WTC11 (cell line): ENCODE measurements at regions not wholly inside any gene's neighbourhood (a gene's known extent, or its start where the extent isn't known, plus 50 kb on each side); places are given as distances from the start of the nearest gene placed in this dataset.

ENCODE experiments used
- ATAC-seq: fragments of 200-7000 bp; cut with Tn5 transposase; 2 replicates; pipeline ENCODE4 v1.10.0; 2021; ENCODE audit warnings: mild to moderate bottlenecking, moderate library complexity
- CTCF ChIA-PET: fragments of 300-600 bp; sonication (Branson Sonifier 250); formaldehyde crosslinking; loops from one replicate; lab custom pipeline; 2021; ENCODE audit warnings: antibody characterized with exemption; lab: Charles Lee
- POLR2A ChIA-PET: fragments of 350-600 bp; sonication (Branson Sonifier 250); formaldehyde crosslinking; loops from one replicate; lab custom pipeline; 2021; ENCODE audit warnings: antibody characterized with exemption; lab: Charles Lee
- DNase-seq: peaks from one replicate; pipeline ENCODE4 v3.0.0; 2021; ENCODE audit warnings: low spot score
- H3K27ac Mint-ChIP-seq: 2 replicates; pipeline ENCODE4 v1.8.0; 2021; ENCODE audit warnings: mixed read lengths
- H3K27me3 Mint-ChIP-seq: 2 replicates; pipeline ENCODE4 v1.8.0; 2021; ENCODE audit warnings: low read depth, mild to moderate bottlenecking, moderate library complexity, mixed read lengths
- H3K36me3 Mint-ChIP-seq: 2 replicates; pipeline ENCODE4 v1.8.0; 2021; ENCODE audit warnings: mixed read lengths
- H3K4me1 Mint-ChIP-seq: 2 replicates; pipeline ENCODE4 v1.8.0; 2022; ENCODE audit warnings: mixed read lengths
- H3K4me3 Mint-ChIP-seq: 2 replicates; pipeline ENCODE4 v1.8.0; 2021; ENCODE audit warnings: mild to moderate bottlenecking, moderate library complexity, mixed read lengths
- H3K9me3 Mint-ChIP-seq: 2 replicates; pipeline ENCODE4 v1.8.0; 2021; ENCODE audit warnings: mixed read lengths
- AR ChIP-seq: fragments of 250-450 bp; sonication (Bioruptor Pico); IDR thresholded peaks from 2 replicates; pipeline ENCODE4 v1.9.0; 2021; ENCODE audit warnings: mild to moderate bottlenecking
- ATF1 ChIP-seq: sonication (generic); formaldehyde crosslinking; IDR thresholded peaks from 2 replicates; pipeline ENCODE4 v1.8.1; 2023; ENCODE audit warnings: mild to moderate bottlenecking, moderate library complexity, missing genetic modification reagents
- CREM ChIP-seq: sonication (generic); formaldehyde crosslinking; IDR thresholded peaks from 2 replicates; pipeline ENCODE4 v1.8.1; 2022; ENCODE audit warnings: mild to moderate bottlenecking, missing genetic modification reagents, moderate library complexity
- E2F1 ChIP-seq: sonication (generic); formaldehyde crosslinking; IDR thresholded peaks from 2 replicates; pipeline ENCODE4 v1.8.0; 2022; ENCODE audit warnings: mild to moderate bottlenecking, missing genetic modification reagents
- ESRRA ChIP-seq: sonication (generic); formaldehyde crosslinking; IDR thresholded peaks from 2 replicates; pipeline ENCODE4 v1.8.1; 2022; ENCODE audit warnings: mild to moderate bottlenecking, missing genetic modification reagents, borderline replicate concordance
- FOXJ3 ChIP-seq: sonication (generic); formaldehyde crosslinking; IDR thresholded peaks from 2 replicates; pipeline ENCODE4 v1.9.0; 2021; ENCODE audit warnings: missing genetic modification reagents, mild to moderate bottlenecking, borderline replicate concordance
- FOXP1 ChIP-seq: sonication (generic); formaldehyde crosslinking; IDR thresholded peaks from 2 replicates; pipeline ENCODE4 v1.8.0; 2022; ENCODE audit warnings: missing genetic modification reagents, mild to moderate bottlenecking, moderate library complexity, borderline replicate concordance
- GABPB1 ChIP-seq: sonication (generic); formaldehyde crosslinking; IDR thresholded peaks from 2 replicates; pipeline ENCODE4 v1.8.1; 2023; ENCODE audit warnings: mild to moderate bottlenecking, missing genetic modification reagents
- GTF2I ChIP-seq: fragments of 250-450 bp; sonication (Bioruptor Pico); conservative IDR thresholded peaks from 2 replicates; pipeline ENCODE4 v1.4.0; 2021; ENCODE audit warnings: mild to moderate bottlenecking
- HMGA2 ChIP-seq: fragments of 250-450 bp; sonication (Bioruptor Pico); IDR thresholded peaks from 2 replicates; pipeline ENCODE4 v1.4.0; 2021; ENCODE audit warnings: mild to moderate bottlenecking, moderate library complexity
- MXD4 ChIP-seq: fragments of 250-450 bp; sonication (Bioruptor Pico); IDR thresholded peaks from 2 replicates; pipeline ENCODE4 v1.8.0; 2021; ENCODE audit warnings: mild to moderate bottlenecking, moderate library complexity, borderline replicate concordance
- NFATC4 ChIP-seq: fragments of 250-450 bp; sonication (Bioruptor Pico); IDR thresholded peaks from 2 replicates; pipeline ENCODE4 v1.9.0; 2021; ENCODE audit warnings: mild to moderate bottlenecking
- NFYB ChIP-seq: sonication (generic); formaldehyde crosslinking; conservative IDR thresholded peaks from 2 replicates; pipeline ENCODE4 v1.8.0; 2022; ENCODE audit warnings: low read depth, missing genetic modification reagents
- NR3C1 ChIP-seq: sonication (generic); formaldehyde crosslinking; conservative IDR thresholded peaks from 2 replicates; pipeline ENCODE4 v1.8.1; 2023; ENCODE audit warnings: low read depth, mild to moderate bottlenecking, missing genetic modification reagents
- PRRX2 ChIP-seq: fragments of 250-450 bp; sonication (Bioruptor Pico); IDR thresholded peaks from 2 replicates; pipeline ENCODE4 v1.8.0; 2021; ENCODE audit warnings: mild to moderate bottlenecking
- SOX15 ChIP-seq: fragments of 250-450 bp; sonication (Bioruptor Pico); IDR thresholded peaks from 2 replicates; pipeline ENCODE4 v1.9.0; 2021; ENCODE audit warnings: mild to moderate bottlenecking
- STAT6 ChIP-seq: sonication (generic); formaldehyde crosslinking; conservative IDR thresholded peaks from 2 replicates; pipeline ENCODE4 v1.8.1; 2023; ENCODE audit warnings: mild to moderate bottlenecking, low read depth, missing genetic modification reagents, moderate library complexity
- TEAD4 ChIP-seq: sonication (generic); formaldehyde crosslinking; IDR thresholded peaks from 2 replicates; pipeline ENCODE4 v1.8.0; 2022; ENCODE audit warnings: mild to moderate bottlenecking, missing genetic modification reagents
- ZNF138 ChIP-seq: sonication (generic); formaldehyde crosslinking; conservative IDR thresholded peaks from 2 replicates; pipeline ENCODE4 v1.8.1; 2022; ENCODE audit warnings: mild to moderate bottlenecking, moderate library complexity, missing genetic modification reagents
- ZNF232 ChIP-seq: sonication (generic); formaldehyde crosslinking; IDR thresholded peaks from 2 replicates; pipeline ENCODE4 v1.8.0; 2022; ENCODE audit warnings: mild to moderate bottlenecking, missing genetic modification reagents
- ZNF263 ChIP-seq: sonication (generic); formaldehyde crosslinking; IDR thresholded peaks from 2 replicates; pipeline ENCODE4 v1.8.1; 2022; ENCODE audit warnings: low read depth, mild to moderate bottlenecking, moderate library complexity, missing genetic modification reagents
- ZNF416 ChIP-seq: fragments of 250-450 bp; sonication (Bioruptor Pico); IDR thresholded peaks from 2 replicates; pipeline ENCODE4 v1.9.0; 2021; ENCODE audit warnings: mild to moderate bottlenecking, inconsistent platforms
- ZNF512 ChIP-seq: sonication (generic); formaldehyde crosslinking; IDR thresholded peaks from 2 replicates; pipeline ENCODE4 v1.8.1; 2022; ENCODE audit warnings: missing genetic modification reagents, borderline replicate concordance
- ZNF671 ChIP-seq: fragments of 250-450 bp; sonication (Bioruptor Pico); IDR thresholded peaks from 2 replicates; pipeline ENCODE4 v1.8.0; 2021; ENCODE audit warnings: mild to moderate bottlenecking
- TF ChIP-seq, protein P1 (sequence below): sonication (generic); formaldehyde crosslinking; IDR thresholded peaks from 2 replicates; pipeline ENCODE4 v1.8.1; 2022; ENCODE audit warnings: low read depth, mild to moderate bottlenecking, moderate library complexity, missing genetic modification reagents, borderline replicate concordance
- TF ChIP-seq, protein P2 (sequence below): sonication (generic); formaldehyde crosslinking; conservative IDR thresholded peaks from 2 replicates; pipeline ENCODE4 v1.8.1; 2022; ENCODE audit warnings: mild to moderate bottlenecking, missing genetic modification reagents

GRCh38 chr4:156556336-156556735 is 415.3 kb downstream of the PDGFC start:
- Mint-ChIP-seq H3K27ac (no peak overlapping the region), H3K36me3 (no peaks in the 10 kb centered on the region), H3K9me3 (peaks cover 5% of the 10 kb centered on the region; the same call in 1 of the 2 replicates), H3K4me1 (0 out of 2 replicates have a peak, but pooled peaks cover 2% of the 10 kb centered on the region), H3K4me3 (no peak overlapping the region), H3K27me3 (no peaks in the 10 kb centered on the region)
- TF ChIP-seq ZNF138 = no peak
- TF ChIP-seq ZNF671 = no peak
- TF ChIP-seq GABPB1 (CRISPR knock-in tag) = no peak
- TF ChIP-seq ZNF263 = no peak
- no peak for TF ChIP-seq NFATC4 (CRISPR knock-in tag)
- TF ChIP-seq NFYB = no peak
- TF ChIP-seq MXD4 (CRISPR knock-in tag) = no peak
- TF ChIP-seq, protein P1, sequence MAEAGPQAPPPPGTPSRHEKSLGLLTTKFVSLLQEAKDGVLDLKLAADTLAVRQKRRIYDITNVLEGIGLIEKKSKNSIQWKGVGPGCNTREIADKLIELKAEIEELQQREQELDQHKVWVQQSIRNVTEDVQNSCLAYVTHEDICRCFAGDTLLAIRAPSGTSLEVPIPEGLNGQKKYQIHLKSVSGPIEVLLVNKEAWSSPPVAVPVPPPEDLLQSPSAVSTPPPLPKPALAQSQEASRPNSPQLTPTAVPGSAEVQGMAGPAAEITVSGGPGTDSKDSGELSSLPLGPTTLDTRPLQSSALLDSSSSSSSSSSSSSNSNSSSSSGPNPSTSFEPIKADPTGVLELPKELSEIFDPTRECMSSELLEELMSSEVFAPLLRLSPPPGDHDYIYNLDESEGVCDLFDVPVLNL = no peak
- TF ChIP-seq E2F1 = no peak
- POLR2A ChIA-PET = no interaction called here
- ATAC-seq = no peak
- CTCF ChIA-PET = no interaction called here
- no peak for DNase-seq

DNA sequence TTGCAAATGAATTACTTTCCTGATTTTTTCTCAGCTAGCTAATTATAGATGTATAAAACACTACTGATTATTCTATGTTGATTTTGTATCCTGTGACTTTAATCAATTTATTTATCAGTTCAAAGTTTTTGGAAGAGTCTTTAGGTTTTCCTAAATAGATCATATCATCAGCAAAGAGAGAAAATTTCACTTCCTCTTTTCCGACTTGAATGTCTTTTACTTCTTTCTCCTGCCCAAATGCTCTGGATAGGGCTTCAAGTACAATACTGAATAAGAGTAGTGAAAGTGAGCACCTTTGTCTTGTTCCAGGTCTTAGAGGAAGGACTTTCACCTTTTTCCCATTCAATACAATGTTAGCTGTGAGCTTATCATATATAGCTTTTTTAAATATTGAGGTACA is 417.9 kb downstream of the PDGFC start:
- no peak overlapping the region for H3K4me3 Mint-ChIP-seq
- no peaks in the 10 kb centered on the region for H3K9me3 Mint-ChIP-seq
- POLR2A ChIA-PET = no interaction called here
- ATAC-seq = no peak
- no peak for TF ChIP-seq STAT6
- TF ChIP-seq, all 79 proteins: peak for 0
- Mint-ChIP-seq H3K27me3 (no peaks in the 10 kb centered on the region), H3K36me3 (no peaks in the 10 kb centered on the region), H3K27ac (no peak overlapping the region), H3K4me1 (0 out of 2 replicates have a peak, but pooled peaks cover 2% of the 10 kb centered on the region)
- DNase-seq = no peak
- CTCF ChIA-PET = no interaction called here

GRCh38 chr4:156547891-156548290 is 423.7 kb downstream of the PDGFC start:
- CTCF ChIA-PET = no interaction called here
- H3K9me3 Mint-ChIP-seq = no peaks in the 10 kb centered on the region
- H3K27ac Mint-ChIP-seq = no peak overlapping the region
- ATAC-seq (no peak), DNase-seq (no peak)
- no peaks in the 10 kb centered on the region for H3K4me1 Mint-ChIP-seq
- no peaks in the 10 kb centered on the region for H3K27me3 Mint-ChIP-seq
- POLR2A ChIA-PET = no interaction called here
- no peak overlapping the region for H3K4me3 Mint-ChIP-seq
- H3K36me3 Mint-ChIP-seq = no peaks in the 10 kb centered on the region
- TF ChIP-seq ATF1 (CRISPR knock-in tag) (no peak), FOXJ3 (CRISPR knock-in tag) (no peak), AR (CRISPR knock-in tag) (no peak), TEAD4 (no peak), ZNF512 (CRISPR knock-in tag) (no peak), NR3C1 (CRISPR knock-in tag) (no peak), PRRX2 (CRISPR knock-in tag) (no peak), FOXP1 (CRISPR knock-in tag) (no peak), ZNF232 (CRISPR knock-in tag) (no peak), GTF2I (CRISPR knock-in tag) (no peak), MXD4 (CRISPR knock-in tag) (no peak), ZNF416 (CRISPR knock-in tag) (no peak), CREM (no peak), SOX15 (CRISPR knock-in tag) (no peak), NFATC4 (CRISPR knock-in tag) (no peak), HMGA2 (no peak), ESRRA (CRISPR knock-in tag) (no peak)
- TF ChIP-seq, protein P2, sequence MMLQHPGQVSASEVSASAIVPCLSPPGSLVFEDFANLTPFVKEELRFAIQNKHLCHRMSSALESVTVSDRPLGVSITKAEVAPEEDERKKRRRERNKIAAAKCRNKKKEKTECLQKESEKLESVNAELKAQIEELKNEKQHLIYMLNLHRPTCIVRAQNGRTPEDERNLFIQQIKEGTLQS (CRISPR knock-in tag) = no peak
